SK-N-MC (cell line): ENCODE measurements at regions not wholly inside any gene's neighbourhood (a gene's known extent, or its start where the extent isn't known, plus 50 kb on each side); places are given as distances from the start of the nearest gene placed in this dataset.
"Not testable (repeated sequence)": the region's sequence is repeated elsewhere in the genome, so short reads cannot be mapped to it uniquely, and the experiment has no call there.

Source experiments
- EZH2 ChIP-seq: fragments of 200-600 bp; sonication (generic); IDR thresholded peaks from one replicate; pipeline ENCODE4 v1.6.1; 2017; ENCODE audit warnings: antibody characterized with exemption
- POLR2AphosphoS5 ChIP-seq: IDR thresholded peaks from 2 replicates; pipeline ENCODE4 v1.6.1; 2012; ENCODE audit warnings: mild to moderate bottlenecking, low read depth, low read length, borderline replicate concordance

DNA sequence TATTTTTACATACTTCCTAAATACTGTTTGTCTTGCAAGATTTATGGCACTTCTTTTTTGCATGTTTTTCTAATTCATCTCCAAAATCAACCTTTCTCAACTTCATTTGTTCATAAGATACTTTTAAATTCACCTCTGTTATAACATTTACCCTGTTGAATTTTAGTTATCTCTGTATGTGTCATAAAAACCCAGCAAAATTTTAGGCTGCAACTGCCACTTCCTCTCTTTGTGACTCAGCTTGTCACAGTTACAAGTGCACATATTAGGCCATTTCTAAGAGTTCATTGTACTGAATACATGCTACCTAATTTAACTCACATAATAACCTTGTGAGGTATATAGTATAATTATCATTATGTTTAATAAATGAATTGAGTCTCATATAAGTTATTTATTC lies 1023.0 kb upstream of the DEFB115 start:
- not testable (repeated sequence) for TF ChIP-seq EZH2, POLR2AphosphoS5
